WTC11 (cell line): ENCODE measurements at regions not wholly inside any gene's neighbourhood (a gene's known extent, or its start where the extent isn't known, plus 50 kb on each side); places are given as distances from the start of the nearest gene placed in this dataset.

ENCODE experiments used
- ATAC-seq: fragments of 200-7000 bp; cut with Tn5 transposase; 2 replicates; pipeline ENCODE4 v1.10.0; 2021; ENCODE audit warnings: mild to moderate bottlenecking, moderate library complexity
- CTCF ChIA-PET: fragments of 300-600 bp; sonication (Branson Sonifier 250); formaldehyde crosslinking; loops from one replicate; lab custom pipeline; 2021; ENCODE audit warnings: antibody characterized with exemption; lab: Charles Lee
- POLR2A ChIA-PET: fragments of 350-600 bp; sonication (Branson Sonifier 250); formaldehyde crosslinking; loops from one replicate; lab custom pipeline; 2021; ENCODE audit warnings: antibody characterized with exemption; lab: Charles Lee
- DNase-seq: peaks from one replicate; pipeline ENCODE4 v3.0.0; 2021; ENCODE audit warnings: low spot score
- H3K27ac Mint-ChIP-seq: 2 replicates; pipeline ENCODE4 v1.8.0; 2021; ENCODE audit warnings: mixed read lengths
- H3K27me3 Mint-ChIP-seq: 2 replicates; pipeline ENCODE4 v1.8.0; 2021; ENCODE audit warnings: low read depth, mild to moderate bottlenecking, moderate library complexity, mixed read lengths
- H3K36me3 Mint-ChIP-seq: 2 replicates; pipeline ENCODE4 v1.8.0; 2021; ENCODE audit warnings: mixed read lengths
- H3K4me1 Mint-ChIP-seq: 2 replicates; pipeline ENCODE4 v1.8.0; 2022; ENCODE audit warnings: mixed read lengths
- H3K4me3 Mint-ChIP-seq: 2 replicates; pipeline ENCODE4 v1.8.0; 2021; ENCODE audit warnings: mild to moderate bottlenecking, moderate library complexity, mixed read lengths
- H3K9me3 Mint-ChIP-seq: 2 replicates; pipeline ENCODE4 v1.8.0; 2021; ENCODE audit warnings: mixed read lengths
- CREM ChIP-seq: sonication (generic); formaldehyde crosslinking; IDR thresholded peaks from 2 replicates; pipeline ENCODE4 v1.8.1; 2022; ENCODE audit warnings: mild to moderate bottlenecking, missing genetic modification reagents, moderate library complexity
- E2F4 ChIP-seq: sonication (generic); formaldehyde crosslinking; IDR thresholded peaks from 2 replicates; pipeline ENCODE4 v1.8.1; 2022; ENCODE audit warnings: low read depth, mild to moderate bottlenecking, moderate library complexity, missing genetic modification reagents, borderline replicate concordance
- ETV6 ChIP-seq: sonication (generic); formaldehyde crosslinking; IDR thresholded peaks from 2 replicates; pipeline ENCODE4 v1.8.1; 2022; ENCODE audit warnings: mild to moderate bottlenecking, missing genetic modification reagents
- FOXJ3 ChIP-seq: sonication (generic); formaldehyde crosslinking; IDR thresholded peaks from 2 replicates; pipeline ENCODE4 v1.9.0; 2021; ENCODE audit warnings: missing genetic modification reagents, mild to moderate bottlenecking, borderline replicate concordance
- MAX ChIP-seq: sonication (generic); formaldehyde crosslinking; IDR thresholded peaks from 2 replicates; pipeline ENCODE4 v1.8.0; 2022; ENCODE audit warnings: mild to moderate bottlenecking, missing genetic modification reagents
- MLX ChIP-seq: sonication (generic); formaldehyde crosslinking; IDR thresholded peaks from 2 replicates; pipeline ENCODE4 v1.8.1; 2023; ENCODE audit warnings: mild to moderate bottlenecking, missing genetic modification reagents, moderate library complexity
- MXD4 ChIP-seq: fragments of 250-450 bp; sonication (Bioruptor Pico); IDR thresholded peaks from 2 replicates; pipeline ENCODE4 v1.8.0; 2021; ENCODE audit warnings: mild to moderate bottlenecking, moderate library complexity, borderline replicate concordance
- SMAD4 ChIP-seq: sonication (generic); formaldehyde crosslinking; IDR thresholded peaks from 2 replicates; pipeline ENCODE4 v1.8.0; 2022; ENCODE audit warnings: mild to moderate bottlenecking, missing genetic modification reagents
- TP53 ChIP-seq: sonication (generic); formaldehyde crosslinking; IDR thresholded peaks from 2 replicates; pipeline ENCODE4 v1.8.1; 2023; ENCODE audit warnings: mild to moderate bottlenecking, missing genetic modification reagents
- ZNF138 ChIP-seq: sonication (generic); formaldehyde crosslinking; conservative IDR thresholded peaks from 2 replicates; pipeline ENCODE4 v1.8.1; 2022; ENCODE audit warnings: mild to moderate bottlenecking, moderate library complexity, missing genetic modification reagents
- ZNF281 ChIP-seq: sonication (generic); formaldehyde crosslinking; IDR thresholded peaks from 2 replicates; pipeline ENCODE4 v1.8.0; 2023; ENCODE audit warnings: mild to moderate bottlenecking, missing genetic modification reagents
- ZNF532 ChIP-seq: fragments of 250-450 bp; sonication (Bioruptor Pico); IDR thresholded peaks from 2 replicates; pipeline ENCODE4 v1.9.0; 2021; ENCODE audit warnings: mild to moderate bottlenecking, borderline replicate concordance
- TF ChIP-seq, protein P1 (sequence below): sonication (generic); formaldehyde crosslinking; IDR thresholded peaks from 2 replicates; pipeline ENCODE4 v1.8.0; 2022; ENCODE audit warnings: mild to moderate bottlenecking, missing genetic modification reagents
- TF ChIP-seq, protein P2 (sequence below): sonication (generic); formaldehyde crosslinking; IDR thresholded peaks from 2 replicates; pipeline ENCODE4 v1.8.0; 2022; ENCODE audit warnings: mild to moderate bottlenecking, missing genetic modification reagents

DNA sequence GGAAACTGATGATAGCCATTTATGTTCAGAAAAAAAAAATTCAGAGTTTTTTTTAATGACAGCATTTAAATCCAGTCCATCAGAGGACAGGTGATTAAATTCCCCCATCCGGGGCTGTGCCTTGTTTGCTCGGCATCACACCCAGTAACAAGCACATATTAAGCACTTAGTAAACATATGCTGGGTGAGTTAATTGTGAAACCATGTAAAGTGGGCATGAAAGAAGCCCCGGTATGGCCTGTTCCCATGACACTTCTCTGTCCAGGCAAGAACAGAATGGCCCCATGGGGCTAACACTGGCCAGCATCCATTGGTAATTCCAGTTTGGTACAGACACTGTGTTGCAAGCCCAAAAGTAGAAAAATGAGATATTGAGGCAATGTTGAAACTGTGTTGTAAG lies 220.8 kb upstream of the RNF32 start:
- ATAC-seq (no peak), DNase-seq (no peak)
- H3K27me3 Mint-ChIP-seq: peaks cover 6% of the 10 kb centered on the region
- no peaks in the 10 kb centered on the region for H3K4me1 Mint-ChIP-seq
- POLR2A ChIA-PET: no interaction called here
- H3K36me3 Mint-ChIP-seq: peaks cover 21% of the 10 kb centered on the region
- TF ChIP-seq SMAD4 (CRISPR knock-in tag) (no peak), MXD4 (CRISPR knock-in tag) (no peak), ZNF281 (no peak), MAX (CRISPR knock-in tag) (no peak), MLX (CRISPR knock-in tag) (no peak), ETV6 (CRISPR knock-in tag) (no peak), E2F4 (CRISPR knock-in tag) (no peak), ZNF138 (no peak), CREM (CRISPR knock-in tag) (no peak), TP53 (CRISPR knock-in tag) (no peak), FOXJ3 (CRISPR knock-in tag) (no peak), ZNF532 (CRISPR knock-in tag) (no peak)
- TF ChIP-seq, protein P1, sequence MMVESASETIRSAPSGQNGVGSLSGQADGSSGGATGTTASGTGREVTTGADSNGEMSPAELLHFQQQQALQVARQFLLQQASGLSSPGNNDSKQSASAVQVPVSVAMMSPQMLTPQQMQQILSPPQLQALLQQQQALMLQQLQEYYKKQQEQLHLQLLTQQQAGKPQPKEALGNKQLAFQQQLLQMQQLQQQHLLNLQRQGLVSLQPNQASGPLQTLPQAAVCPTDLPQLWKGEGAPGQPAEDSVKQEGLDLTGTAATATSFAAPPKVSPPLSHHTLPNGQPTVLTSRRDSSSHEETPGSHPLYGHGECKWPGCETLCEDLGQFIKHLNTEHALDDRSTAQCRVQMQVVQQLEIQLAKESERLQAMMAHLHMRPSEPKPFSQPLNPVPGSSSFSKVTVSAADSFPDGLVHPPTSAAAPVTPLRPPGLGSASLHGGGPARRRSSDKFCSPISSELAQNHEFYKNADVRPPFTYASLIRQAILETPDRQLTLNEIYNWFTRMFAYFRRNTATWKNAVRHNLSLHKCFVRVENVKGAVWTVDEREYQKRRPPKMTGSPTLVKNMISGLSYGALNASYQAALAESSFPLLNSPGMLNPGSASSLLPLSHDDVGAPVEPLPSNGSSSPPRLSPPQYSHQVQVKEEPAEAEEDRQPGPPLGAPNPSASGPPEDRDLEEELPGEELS: no peak
- TF ChIP-seq, protein P2, sequence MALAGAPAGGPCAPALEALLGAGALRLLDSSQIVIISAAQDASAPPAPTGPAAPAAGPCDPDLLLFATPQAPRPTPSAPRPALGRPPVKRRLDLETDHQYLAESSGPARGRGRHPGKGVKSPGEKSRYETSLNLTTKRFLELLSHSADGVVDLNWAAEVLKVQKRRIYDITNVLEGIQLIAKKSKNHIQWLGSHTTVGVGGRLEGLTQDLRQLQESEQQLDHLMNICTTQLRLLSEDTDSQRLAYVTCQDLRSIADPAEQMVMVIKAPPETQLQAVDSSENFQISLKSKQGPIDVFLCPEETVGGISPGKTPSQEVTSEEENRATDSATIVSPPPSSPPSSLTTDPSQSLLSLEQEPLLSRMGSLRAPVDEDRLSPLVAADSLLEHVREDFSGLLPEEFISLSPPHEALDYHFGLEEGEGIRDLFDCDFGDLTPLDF: no peak
- peaks cover 71% of the 10 kb centered on the region for H3K9me3 Mint-ChIP-seq
- no peak overlapping the region for H3K4me3 Mint-ChIP-seq
- H3K27ac Mint-ChIP-seq: no peak overlapping the region
- CTCF ChIA-PET: no interaction called here
